ENCODE measurements at regions not wholly inside any gene's neighbourhood (a gene's known extent, or its start where the extent isn't known, plus 50 kb on each side); places are given as distances from the start of the nearest gene placed in this dataset.

- ChIA-PET POLR2A (no interaction called here), CTCF (no interaction called here)
- TF ChIP-seq FOXK2 (IDR thresholded peaks at IDR 0.05) (no peak), BHLHE40 (IDR thresholded peaks at IDR 0.05; ENCODE audit: borderline replicate concordance) (no peak), ELF4 (IDR thresholded peaks at IDR 0.05) (no peak), LEF1 (IDR thresholded peaks at IDR 0.05; ENCODE audit: borderline replicate concordance) (no peak), SUZ12 (IDR thresholded peaks at IDR 0.05) (no peak), HDGF (IDR thresholded peaks at IDR 0.05; ENCODE audit: borderline replicate concordance) (no peak), FOXM1 (IDR thresholded peaks at IDR 0.05; ENCODE audit: borderline replicate concordance) (no peak), ZNF384 (IDR thresholded peaks at IDR 0.05) (no peak), SP1 (IDR thresholded peaks at IDR 0.05) (no peak), ARNT (IDR thresholded peaks at IDR 0.05) (no peak), FOXA1 (IDR thresholded peaks at IDR 0.05) (no peak), NFRKB (IDR thresholded peaks at IDR 0.05) (no peak)
- TF ChIP-seq, protein P1, sequence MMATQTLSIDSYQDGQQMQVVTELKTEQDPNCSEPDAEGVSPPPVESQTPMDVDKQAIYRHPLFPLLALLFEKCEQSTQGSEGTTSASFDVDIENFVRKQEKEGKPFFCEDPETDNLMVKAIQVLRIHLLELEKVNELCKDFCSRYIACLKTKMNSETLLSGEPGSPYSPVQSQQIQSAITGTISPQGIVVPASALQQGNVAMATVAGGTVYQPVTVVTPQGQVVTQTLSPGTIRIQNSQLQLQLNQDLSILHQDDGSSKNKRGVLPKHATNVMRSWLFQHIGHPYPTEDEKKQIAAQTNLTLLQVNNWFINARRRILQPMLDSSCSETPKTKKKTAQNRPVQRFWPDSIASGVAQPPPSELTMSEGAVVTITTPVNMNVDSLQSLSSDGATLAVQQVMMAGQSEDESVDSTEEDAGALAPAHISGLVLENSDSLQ (IDR thresholded peaks at IDR 0.05): no peak
These were observed 438.5 kb downstream of the ZNF516 start for GRCh38 chr18:76056471-76057110.

DNA sequence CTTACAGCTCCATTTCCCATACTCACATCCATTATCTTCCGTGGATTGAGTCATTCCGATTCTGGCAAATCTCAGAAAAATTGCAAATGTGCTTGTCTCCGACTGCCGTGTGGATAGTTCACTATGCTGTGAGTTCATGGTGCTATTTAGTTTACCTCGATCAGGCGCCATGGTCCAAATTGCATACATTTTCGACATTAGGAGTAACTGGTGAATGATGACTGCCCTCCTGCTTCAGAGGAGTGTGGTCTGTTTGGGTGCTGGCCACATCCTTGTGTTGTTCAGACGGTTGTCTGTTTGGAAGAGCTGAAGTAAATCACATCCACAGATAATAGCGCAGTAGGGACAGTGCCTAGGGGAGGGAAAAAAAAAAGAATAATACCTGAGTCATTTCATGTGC, 439.5 kb downstream of the ZNF516 start:
- DNase-seq (ENCODE audit: extremely low spot score): no peak
- TF ChIP-seq BHLHE40 (IDR thresholded peaks at IDR 0.05; ENCODE audit: borderline replicate concordance): no peak
- TF ChIP-seq SP1 (IDR thresholded peaks at IDR 0.05): no peak
- TF ChIP-seq CTBP1 (IDR thresholded peaks at IDR 0.05; ENCODE audit: borderline replicate concordance): no peak
- TF ChIP-seq LEF1 (IDR thresholded peaks at IDR 0.05; ENCODE audit: borderline replicate concordance): no peak
- TF ChIP-seq L3MBTL2 (conservative IDR thresholded peaks at IDR 0.05): no peak
- TF ChIP-seq ZNF384 (IDR thresholded peaks at IDR 0.05): no peak
- no peak for TF ChIP-seq HDGF (IDR thresholded peaks at IDR 0.05; ENCODE audit: borderline replicate concordance)
- no peak for TF ChIP-seq TARDBP (IDR thresholded peaks at IDR 0.05)
- no peak for TF ChIP-seq ELF4 (IDR thresholded peaks at IDR 0.05)
- no peak for TF ChIP-seq FOXK2 (IDR thresholded peaks at IDR 0.05)
- TF ChIP-seq ARNT (IDR thresholded peaks at IDR 0.05): no peak
- TF ChIP-seq FOXA1 (IDR thresholded peaks at IDR 0.05): no peak
- TF ChIP-seq, protein P1 (IDR thresholded peaks at IDR 0.05): no peak
- TF ChIP-seq FOXM1 (IDR thresholded peaks at IDR 0.05; ENCODE audit: borderline replicate concordance): no peak
- no peak for TF ChIP-seq SUZ12 (IDR thresholded peaks at IDR 0.05)
- TF ChIP-seq NFRKB (IDR thresholded peaks at IDR 0.05): no peak
- ChIA-PET CTCF (no interaction called here), POLR2A (no interaction called here)

More at GRCh38 chr18:76056471-76057110, 438.5 kb downstream of the ZNF516 start:
- DNase-seq (ENCODE audit: extremely low spot score): no peak

GRCh38 chr18:76055025-76055424, 440.0 kb downstream of the ZNF516 start:
- TF ChIP-seq HDGF (IDR thresholded peaks at IDR 0.05; ENCODE audit: borderline replicate concordance) (no peak), CTBP1 (IDR thresholded peaks at IDR 0.05; ENCODE audit: borderline replicate concordance) (no peak), L3MBTL2 (conservative IDR thresholded peaks at IDR 0.05) (no peak), FOXK2 (IDR thresholded peaks at IDR 0.05) (no peak), FOXA1 (IDR thresholded peaks at IDR 0.05) (no peak), BHLHE40 (IDR thresholded peaks at IDR 0.05; ENCODE audit: borderline replicate concordance) (no peak), NFRKB (IDR thresholded peaks at IDR 0.05) (no peak), LEF1 (IDR thresholded peaks at IDR 0.05; ENCODE audit: borderline replicate concordance) (no peak), SP1 (IDR thresholded peaks at IDR 0.05) (no peak)
- ChIA-PET CTCF (no interaction called here), POLR2A (no interaction called here)
- DNase-seq (ENCODE audit: extremely low spot score): no peak

DNA sequence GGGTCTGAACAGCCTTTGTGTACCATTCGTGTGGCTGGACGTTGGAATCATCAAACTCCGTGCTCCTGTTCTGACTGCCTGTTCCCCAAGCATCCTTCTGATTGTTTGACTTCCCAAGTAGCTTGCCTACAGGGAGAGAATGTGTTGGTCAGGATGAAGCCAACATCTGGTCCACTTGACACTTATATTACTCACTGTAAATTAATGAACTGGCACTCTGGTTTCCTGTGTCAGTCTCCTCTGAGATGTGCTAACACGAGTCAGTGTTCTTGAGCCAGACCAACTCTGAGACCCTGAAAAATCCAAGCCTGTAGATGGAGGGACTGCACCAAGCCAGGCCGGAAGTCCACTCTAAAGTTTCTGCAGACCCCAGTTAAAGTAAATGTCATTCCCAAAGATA, 440.9 kb downstream of the ZNF516 start:
- DNase-seq (ENCODE audit: extremely low spot score): no peak
- POLR2A ChIA-PET: no interaction called here
- no peak for TF ChIP-seq SP1 (IDR thresholded peaks at IDR 0.05)
- no peak for TF ChIP-seq ARNT (IDR thresholded peaks at IDR 0.05)
- TF ChIP-seq FOXK2 (IDR thresholded peaks at IDR 0.05): no peak
- no peak for TF ChIP-seq ZNF384 (IDR thresholded peaks at IDR 0.05)
- CTCF ChIA-PET: no interaction called here

GRCh38 chr18:76053551-76053950, 441.5 kb downstream of the ZNF516 start:
- no peak for DNase-seq (ENCODE audit: extremely low spot score)
- TF ChIP-seq HDGF (IDR thresholded peaks at IDR 0.05; ENCODE audit: borderline replicate concordance) (no peak), SUZ12 (IDR thresholded peaks at IDR 0.05) (no peak), FOXK2 (IDR thresholded peaks at IDR 0.05) (no peak), BHLHE40 (IDR thresholded peaks at IDR 0.05; ENCODE audit: borderline replicate concordance) (no peak), SP1 (IDR thresholded peaks at IDR 0.05) (no peak), ARNT (IDR thresholded peaks at IDR 0.05) (no peak), ZNF384 (IDR thresholded peaks at IDR 0.05) (no peak), NFRKB (IDR thresholded peaks at IDR 0.05) (no peak), L3MBTL2 (conservative IDR thresholded peaks at IDR 0.05) (no peak)
- TF ChIP-seq, protein P1 (IDR thresholded peaks at IDR 0.05): no peak
- CTCF ChIA-PET: no interaction called here
- POLR2A ChIA-PET: no interaction called here

- CTCF ChIA-PET: no interaction called here
- DNase-seq (ENCODE audit: extremely low spot score): no peak
- POLR2A ChIA-PET: no interaction called here
- no peak for TF ChIP-seq BHLHE40 (IDR thresholded peaks at IDR 0.05; ENCODE audit: borderline replicate concordance)
- TF ChIP-seq FOXA1 (IDR thresholded peaks at IDR 0.05): no peak
- no peak for TF ChIP-seq NFRKB (IDR thresholded peaks at IDR 0.05)
- no peak for TF ChIP-seq ELF4 (IDR thresholded peaks at IDR 0.05)
- no peak for TF ChIP-seq FOXK2 (IDR thresholded peaks at IDR 0.05)
- TF ChIP-seq TARDBP (IDR thresholded peaks at IDR 0.05): no peak
- TF ChIP-seq L3MBTL2 (conservative IDR thresholded peaks at IDR 0.05): no peak
- TF ChIP-seq FOXM1 (IDR thresholded peaks at IDR 0.05; ENCODE audit: borderline replicate concordance): no peak
- TF ChIP-seq, protein P1 (IDR thresholded peaks at IDR 0.05): no peak
- TF ChIP-seq CTBP1 (IDR thresholded peaks at IDR 0.05; ENCODE audit: borderline replicate concordance): no peak
- TF ChIP-seq ZNF384 (IDR thresholded peaks at IDR 0.05): no peak
- TF ChIP-seq LEF1 (IDR thresholded peaks at IDR 0.05; ENCODE audit: borderline replicate concordance): no peak
- no peak for TF ChIP-seq ARNT (IDR thresholded peaks at IDR 0.05)
- no peak for TF ChIP-seq HDGF (IDR thresholded peaks at IDR 0.05; ENCODE audit: borderline replicate concordance)
These were observed 442.8 kb downstream of the ZNF516 start for GRCh38 chr18:76052227-76052595.
